Hepatocyte (in vitro differentiated cells): ENCODE measurements at regions not wholly inside any gene's neighbourhood (a gene's known extent, or its start where the extent isn't known, plus 50 kb on each side); places are given as distances from the start of the nearest gene placed in this dataset.
"Not testable (repeated sequence)": the region's sequence is repeated elsewhere in the genome, so short reads cannot be mapped to it uniquely, and the experiment has no call there.

Source experiments
- DNase-seq: peaks from one replicate; pipeline ENCODE4 v3.0.0-alpha.2; 2016; ENCODE audit warnings: low spot score
- H2AFZ ChIP-seq: fragments of 200-600 bp; sonication (generic); 2 replicates; pipeline ENCODE4 v1.6.0; 2016; ENCODE audit warnings: antibody characterized with exemption, mild to moderate bottlenecking
- H3K27ac ChIP-seq: fragments of 200-600 bp; sonication (generic); 2 replicates; pipeline ENCODE4 v1.5.1; 2016; ENCODE audit warnings: mild to moderate bottlenecking
- H3K27me3 ChIP-seq: fragments of 200-600 bp; sonication (generic); 2 replicates; pipeline ENCODE4 v1.6.1; 2016
- H3K36me3 ChIP-seq: fragments of 200-600 bp; sonication (generic); replicated peaks from 2 replicates; pipeline ENCODE4 v1.5.1; 2016; ENCODE audit warnings: low read depth; ENCODE audit not compliant: insufficient read depth
- H3K4me1 ChIP-seq: fragments of 200-600 bp; sonication (generic); 2 replicates; pipeline ENCODE4 v1.5.1; 2016; ENCODE audit warnings: mild to moderate bottlenecking, moderate library complexity; ENCODE audit not compliant: insufficient read depth
- H3K4me2 ChIP-seq: fragments of 200-600 bp; sonication (generic); 2 replicates; pipeline ENCODE4 v1.6.0; 2016
- H3K4me3 ChIP-seq: fragments of 200-600 bp; sonication (generic); 2 replicates; pipeline ENCODE4 v1.5.1; 2016; ENCODE audit warnings: mild to moderate bottlenecking
- H3K79me2 ChIP-seq: fragments of 200-600 bp; sonication (generic); 2 replicates; pipeline ENCODE4 v1.6.0; 2017; ENCODE audit warnings: mild to moderate bottlenecking
- H3K9me2 ChIP-seq: fragments of 200-600 bp; sonication (generic); replicated peaks from 2 replicates; pipeline ENCODE4 v1.6.0; 2017; ENCODE audit warnings: mild to moderate bottlenecking; ENCODE audit not compliant: insufficient read depth
- H3K9me3 ChIP-seq: fragments of 200-600 bp; sonication (generic); 2 replicates; pipeline ENCODE4 v1.5.1; 2016; ENCODE audit warnings: low read depth, mild to moderate bottlenecking
- H4K20me1 ChIP-seq: fragments of 200-600 bp; sonication (generic); 2 replicates; pipeline ENCODE4 v1.6.0; 2016; ENCODE audit warnings: mild to moderate bottlenecking; ENCODE audit not compliant: insufficient read depth, poor library complexity, severe bottlenecking
- EZH2 ChIP-seq: fragments of 200-600 bp; sonication (generic); IDR thresholded peaks from 2 replicates; pipeline ENCODE4 v1.6.1; 2016; ENCODE audit warnings: antibody characterized with exemption, mild to moderate bottlenecking, borderline replicate concordance
- EZH2phosphoT487 ChIP-seq: fragments of 200-600 bp; sonication (generic); IDR thresholded peaks from one replicate; pipeline ENCODE4 v1.6.1; 2018; ENCODE audit warnings: antibody characterized with exemption, mild to moderate bottlenecking, low read depth, moderate library complexity; ENCODE audit not compliant: unreplicated experiment, severe bottlenecking
- WGBS: methylation state at CpG from one replicate; pipeline ENCODE4 v1.1.6; 2016; ENCODE audit warnings: low lambda C conversion rate; ENCODE audit errors: missing lambda C conversion rate; 5-methylcytosine and 5-hydroxymethylcytosine counted together
- TF ChIP-seq, protein P1 (sequence below): fragments of 200-600 bp; sonication (generic); IDR thresholded peaks from 2 replicates; pipeline ENCODE4 v1.5.1; 2016; ENCODE audit warnings: antibody characterized with exemption, mild to moderate bottlenecking; ENCODE audit not compliant: poor library complexity

DNA sequence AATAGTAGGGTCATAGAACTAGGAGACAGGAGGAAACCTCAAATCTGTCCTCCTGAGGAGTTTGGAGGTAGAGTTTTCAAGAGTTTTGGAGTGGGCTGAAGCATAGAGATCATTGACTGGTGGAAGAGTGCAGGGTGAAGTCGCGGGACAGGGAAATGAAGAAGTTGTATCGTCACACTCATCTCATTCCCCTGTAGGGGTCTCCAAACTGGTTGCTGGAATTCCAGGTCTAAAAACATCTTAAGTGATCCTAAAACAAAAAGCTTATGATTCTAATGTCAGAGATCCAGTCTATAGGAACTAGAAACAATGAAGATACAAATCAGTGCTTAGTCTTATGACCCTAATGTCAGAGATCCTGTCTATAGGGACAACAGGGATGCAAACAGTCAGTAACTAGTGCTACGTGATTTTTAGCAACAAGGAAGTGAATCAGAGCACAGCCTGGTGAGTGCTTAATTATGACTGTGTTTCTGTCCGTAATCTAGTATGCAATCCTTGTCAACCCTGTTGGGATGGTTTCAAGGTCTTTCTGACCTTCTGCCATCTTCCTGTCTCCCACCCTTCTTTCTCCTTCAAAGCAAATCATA is 139.4 kb downstream of the SKIDA1 start:
- Histone ChIP-seq H3K27ac (no peak overlapping the region), H3K9me3 (no peaks in the 10 kb centered on the region)
- 76% methylated on average over 5 of the region's 5 CpGs for WGBS

GRCh38 chr10:21385536-21385935 is 139.9 kb downstream of the SKIDA1 start:
- no peak overlapping the region for H3K4me3 ChIP-seq
- TF ChIP-seq EZH2phosphoT487, result no peak
- TF ChIP-seq, protein P1, sequence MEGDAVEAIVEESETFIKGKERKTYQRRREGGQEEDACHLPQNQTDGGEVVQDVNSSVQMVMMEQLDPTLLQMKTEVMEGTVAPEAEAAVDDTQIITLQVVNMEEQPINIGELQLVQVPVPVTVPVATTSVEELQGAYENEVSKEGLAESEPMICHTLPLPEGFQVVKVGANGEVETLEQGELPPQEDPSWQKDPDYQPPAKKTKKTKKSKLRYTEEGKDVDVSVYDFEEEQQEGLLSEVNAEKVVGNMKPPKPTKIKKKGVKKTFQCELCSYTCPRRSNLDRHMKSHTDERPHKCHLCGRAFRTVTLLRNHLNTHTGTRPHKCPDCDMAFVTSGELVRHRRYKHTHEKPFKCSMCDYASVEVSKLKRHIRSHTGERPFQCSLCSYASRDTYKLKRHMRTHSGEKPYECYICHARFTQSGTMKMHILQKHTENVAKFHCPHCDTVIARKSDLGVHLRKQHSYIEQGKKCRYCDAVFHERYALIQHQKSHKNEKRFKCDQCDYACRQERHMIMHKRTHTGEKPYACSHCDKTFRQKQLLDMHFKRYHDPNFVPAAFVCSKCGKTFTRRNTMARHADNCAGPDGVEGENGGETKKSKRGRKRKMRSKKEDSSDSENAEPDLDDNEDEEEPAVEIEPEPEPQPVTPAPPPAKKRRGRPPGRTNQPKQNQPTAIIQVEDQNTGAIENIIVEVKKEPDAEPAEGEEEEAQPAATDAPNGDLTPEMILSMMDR, result no peak
- TF ChIP-seq EZH2, result no peak
- no peaks in the 10 kb centered on the region for H3K9me3 ChIP-seq
- DNase-seq, result no peak
- H3K4me2 ChIP-seq, result no peak overlapping the region
- H2AFZ ChIP-seq, result no peak overlapping the region
- H3K4me1 ChIP-seq, result no peaks in the 10 kb centered on the region
- WGBS, result 68% methylated on average over 1 of the region's 1 CpG
- no peaks in the 10 kb centered on the region for H3K27me3 ChIP-seq
- no peaks in the 10 kb centered on the region for H4K20me1 ChIP-seq
- no peaks in the 10 kb centered on the region for H3K36me3 ChIP-seq
- H3K79me2 ChIP-seq, result no peaks in the 10 kb centered on the region
- no peaks in the 10 kb centered on the region for H3K9me2 ChIP-seq
- no peak overlapping the region for H3K27ac ChIP-seq

More for the DNA sequence above, 139.4 kb downstream of the SKIDA1 start:
- Histone ChIP-seq H3K79me2 (no peaks in the 10 kb centered on the region), H3K27me3 (no peaks in the 10 kb centered on the region), H3K4me3 (no peak overlapping the region), H3K4me1 (no peaks in the 10 kb centered on the region), H4K20me1 (no peaks in the 10 kb centered on the region), H2AFZ (no peak overlapping the region), H3K4me2 (no peak overlapping the region), H3K9me2 (no peaks in the 10 kb centered on the region), H3K36me3 (no peaks in the 10 kb centered on the region)
- DNase-seq, result no peak
- TF ChIP-seq EZH2phosphoT487, result no peak
- TF ChIP-seq, protein P1, result no peak
- no peak for TF ChIP-seq EZH2

DNA sequence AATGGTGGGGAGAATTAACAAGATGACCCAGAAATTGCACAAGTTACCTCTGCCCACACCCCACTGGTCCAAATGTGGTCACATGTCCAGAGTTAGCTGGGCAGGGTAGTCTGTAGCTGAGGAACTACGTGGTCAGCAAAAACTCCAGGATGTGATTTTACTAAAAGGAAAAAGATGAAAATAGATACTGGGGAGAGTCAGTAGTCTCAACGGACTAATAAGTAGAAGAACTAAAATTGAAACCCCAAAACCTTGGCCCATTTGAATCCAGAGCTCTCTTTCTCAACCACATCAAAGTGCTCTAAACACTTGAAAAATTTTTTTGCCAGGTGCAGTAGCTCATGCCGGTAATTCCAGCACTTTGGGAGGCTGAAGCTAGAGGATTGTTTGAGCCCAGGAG is 146.3 kb downstream of the SKIDA1 start:
- no peaks in the 10 kb centered on the region for H3K27me3 ChIP-seq
- 81% methylated on average over 3 of the region's 3 CpGs for WGBS
- no peak overlapping the region for H3K4me2 ChIP-seq
- no peak for DNase-seq
- H3K36me3 ChIP-seq, result no peaks in the 10 kb centered on the region
- no peak overlapping the region for H3K27ac ChIP-seq
- no peaks in the 10 kb centered on the region for H3K9me3 ChIP-seq
- H4K20me1 ChIP-seq, result no peaks in the 10 kb centered on the region
- H3K4me1 ChIP-seq, result no peaks in the 10 kb centered on the region
- no peaks in the 10 kb centered on the region for H3K9me2 ChIP-seq
- H3K4me3 ChIP-seq, result no peak overlapping the region
- no peaks in the 10 kb centered on the region for H3K79me2 ChIP-seq
- H2AFZ ChIP-seq, result no peak overlapping the region
- TF ChIP-seq, protein P1, result no peak
- TF ChIP-seq EZH2, result no peak
- no peak for TF ChIP-seq EZH2phosphoT487

GRCh38 chr10:21375274-21375673 is 150.2 kb downstream of the SKIDA1 start:
- H4K20me1 ChIP-seq, H3K27ac ChIP-seq, H3K27me3 ChIP-seq, H3K9me3 ChIP-seq, H3K9me2 ChIP-seq, H3K79me2 ChIP-seq, H3K4me2 ChIP-seq, H2AFZ ChIP-seq, H3K4me3 ChIP-seq, DNase-seq, H3K4me1 ChIP-seq, H3K36me3 ChIP-seq: not testable (repeated sequence)
- 94% methylated on average over 2 of the region's 2 CpGs for WGBS

DNA sequence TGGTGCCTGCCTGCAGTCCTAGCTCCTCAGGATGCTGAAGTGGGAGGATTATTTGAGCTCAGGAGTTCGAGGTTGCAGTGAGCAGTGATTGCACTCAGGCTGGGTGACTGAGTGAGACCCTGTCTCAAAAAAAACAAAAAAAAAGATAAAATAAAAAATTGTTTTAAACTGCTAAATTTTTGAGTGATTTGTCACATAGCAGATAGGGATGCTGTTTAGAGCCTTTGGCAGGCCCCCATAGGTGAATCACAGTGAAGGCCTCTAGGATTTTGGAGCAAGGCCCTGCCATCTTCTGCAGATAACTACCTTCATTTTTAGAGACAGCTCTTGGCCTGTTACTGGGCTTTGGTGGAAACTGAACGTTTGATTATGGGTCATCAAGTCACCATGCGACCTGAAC is 151.6 kb downstream of the SKIDA1 start:
- not testable (repeated sequence) for H3K4me2 ChIP-seq, H4K20me1 ChIP-seq, H3K79me2 ChIP-seq, DNase-seq, H3K27me3 ChIP-seq, H3K36me3 ChIP-seq, H3K9me2 ChIP-seq, H3K9me3 ChIP-seq, H3K4me3 ChIP-seq, H3K27ac ChIP-seq, H2AFZ ChIP-seq
- 94% methylated on average over 3 of the region's 3 CpGs for WGBS
- peaks cover 17% of the 10 kb centered on the region for H3K4me1 ChIP-seq
